Cerebellar nuclear complex (tissue), 1 donor: ENCODE measurements at regions not wholly inside any gene's neighbourhood (a gene's known extent, or its start where the extent isn't known, plus 50 kb on each side); places are given as distances from the start of the nearest gene placed in this dataset.
A peak's percentile ranks its signal among the peaks of the same experiment; 100 is the strongest.

Experiments
- DNase-seq, 2 experiments: peaks; one replicate each; lab custom pipeline; 2025; lab: John Stamatoyannopoulos, UW

GRCh38 chr6:159118924-159119323 is 50.3 kb upstream of the FNDC1 start:
- DNase-seq, result no peak

GRCh38 chr6:159117563-159117962 is 51.6 kb upstream of the FNDC1 start:
- no peak for DNase-seq

GRCh38 chr6:159117046-159117445 is 52.2 kb upstream of the FNDC1 start:
- no peak for DNase-seq

GRCh38 chr6:159116343-159116742 is 52.9 kb upstream of the FNDC1 start:
- DNase-seq, result no peak

GRCh38 chr6:159114569-159114968 is 54.6 kb upstream of the FNDC1 start:
- peak in 1 of 2 experiments; percentile 42 for DNase-seq

GRCh38 chr6:159113223-159113622 is 56.0 kb upstream of the FNDC1 start:
- no peak for DNase-seq

- no peak for DNase-seq
Measured at GRCh38 chr6:159112714-159113113, 56.5 kb upstream of the FNDC1 start.

GRCh38 chr6:159110748-159111147 is 58.5 kb upstream of the FNDC1 start:
- no peak for DNase-seq

- DNase-seq, result no peak
Measured at GRCh38 chr6:159110013-159110412, 59.2 kb upstream of the FNDC1 start.

- DNase-seq, result no peak
Measured at GRCh38 chr6:159109391-159109790, 59.8 kb upstream of the FNDC1 start.

- DNase-seq, result no peak
Measured at GRCh38 chr6:159108426-159108985, 60.7 kb upstream of the FNDC1 start.

- DNase-seq, result peak in 1 of 2 experiments; percentile 33
Measured at GRCh38 chr6:159107451-159108260, 61.5 kb upstream of the FNDC1 start.

- DNase-seq, result peak; percentile 17 to 58
Measured at GRCh38 chr6:159106627-159107241, 61.9 kb upstream of the TAGAP start.

GRCh38 chr6:159105716-159106115 is 60.9 kb upstream of the TAGAP start:
- DNase-seq, result no peak

GRCh38 chr6:159104931-159105330 is 60.1 kb upstream of the TAGAP start:
- no peak for DNase-seq

GRCh38 chr6:159104163-159104925 is 59.6 kb upstream of the TAGAP start:
- peak in 1 of 2 experiments; percentile 32 for DNase-seq

- no peak for DNase-seq
Measured at GRCh38 chr6:159103396-159104162, 58.8 kb upstream of the TAGAP start.

GRCh38 chr6:159102373-159103160 is 57.8 kb upstream of the TAGAP start:
- DNase-seq, result peak in 1 of 2 experiments; percentile 58

GRCh38 chr6:159101656-159102055 is 56.9 kb upstream of the TAGAP start:
- no peak for DNase-seq

- DNase-seq, result no peak
Measured at GRCh38 chr6:159100395-159101182, 55.8 kb upstream of the TAGAP start.
